WTC11 (cell line): ENCODE measurements at regions not wholly inside any gene's neighbourhood (a gene's known extent, or its start where the extent isn't known, plus 50 kb on each side); places are given as distances from the start of the nearest gene placed in this dataset.

Experiments used
- ATAC-seq: fragments of 200-7000 bp; cut with Tn5 transposase; 2 replicates; pipeline ENCODE4 v1.10.0; 2021; ENCODE audit warnings: mild to moderate bottlenecking, moderate library complexity
- CTCF ChIA-PET: fragments of 300-600 bp; sonication (Branson Sonifier 250); formaldehyde crosslinking; loops from one replicate; lab custom pipeline; 2021; ENCODE audit warnings: antibody characterized with exemption; lab: Charles Lee
- POLR2A ChIA-PET: fragments of 350-600 bp; sonication (Branson Sonifier 250); formaldehyde crosslinking; loops from one replicate; lab custom pipeline; 2021; ENCODE audit warnings: antibody characterized with exemption; lab: Charles Lee
- DNase-seq: peaks from one replicate; pipeline ENCODE4 v3.0.0; 2021; ENCODE audit warnings: low spot score
- H3K27ac Mint-ChIP-seq: 2 replicates; pipeline ENCODE4 v1.8.0; 2021; ENCODE audit warnings: mixed read lengths
- H3K27me3 Mint-ChIP-seq: 2 replicates; pipeline ENCODE4 v1.8.0; 2021; ENCODE audit warnings: low read depth, mild to moderate bottlenecking, moderate library complexity, mixed read lengths
- H3K36me3 Mint-ChIP-seq: 2 replicates; pipeline ENCODE4 v1.8.0; 2021; ENCODE audit warnings: mixed read lengths
- H3K4me1 Mint-ChIP-seq: 2 replicates; pipeline ENCODE4 v1.8.0; 2022; ENCODE audit warnings: mixed read lengths
- H3K4me3 Mint-ChIP-seq: 2 replicates; pipeline ENCODE4 v1.8.0; 2021; ENCODE audit warnings: mild to moderate bottlenecking, moderate library complexity, mixed read lengths
- H3K9me3 Mint-ChIP-seq: 2 replicates; pipeline ENCODE4 v1.8.0; 2021; ENCODE audit warnings: mixed read lengths
- AFF4 ChIP-seq: sonication (generic); formaldehyde crosslinking; IDR thresholded peaks from 2 replicates; pipeline ENCODE4 v1.8.1; 2023; ENCODE audit warnings: mild to moderate bottlenecking, missing genetic modification reagents, borderline replicate concordance
- ATF1 ChIP-seq: sonication (generic); formaldehyde crosslinking; IDR thresholded peaks from 2 replicates; pipeline ENCODE4 v1.8.1; 2023; ENCODE audit warnings: mild to moderate bottlenecking, moderate library complexity, missing genetic modification reagents
- ATF6 ChIP-seq: sonication (generic); formaldehyde crosslinking; IDR thresholded peaks from 2 replicates; pipeline ENCODE4 v1.8.1; 2023; ENCODE audit warnings: mild to moderate bottlenecking, missing genetic modification reagents
- CREM ChIP-seq: sonication (generic); formaldehyde crosslinking; IDR thresholded peaks from 2 replicates; pipeline ENCODE4 v1.8.1; 2022; ENCODE audit warnings: mild to moderate bottlenecking, missing genetic modification reagents, moderate library complexity
- CTCF ChIP-seq: fragments of 200-600 bp; IDR thresholded peaks from 2 replicates; pipeline ENCODE4 v1.8.0; 2022; ENCODE audit warnings: antibody characterized with exemption
- E2F4 ChIP-seq: sonication (generic); formaldehyde crosslinking; IDR thresholded peaks from 2 replicates; pipeline ENCODE4 v1.8.1; 2022; ENCODE audit warnings: low read depth, mild to moderate bottlenecking, moderate library complexity, missing genetic modification reagents, borderline replicate concordance
- ELF4 ChIP-seq: sonication (generic); formaldehyde crosslinking; IDR thresholded peaks from 2 replicates; pipeline ENCODE4 v1.8.1; 2022; ENCODE audit warnings: low read depth, mild to moderate bottlenecking, moderate library complexity, missing genetic modification reagents
- FOXJ3 ChIP-seq: sonication (generic); formaldehyde crosslinking; IDR thresholded peaks from 2 replicates; pipeline ENCODE4 v1.9.0; 2021; ENCODE audit warnings: missing genetic modification reagents, mild to moderate bottlenecking, borderline replicate concordance
- HMGA2 ChIP-seq: fragments of 250-450 bp; sonication (Bioruptor Pico); IDR thresholded peaks from 2 replicates; pipeline ENCODE4 v1.4.0; 2021; ENCODE audit warnings: mild to moderate bottlenecking, moderate library complexity
- HMGXB4 ChIP-seq: sonication (generic); formaldehyde crosslinking; IDR thresholded peaks from 2 replicates; pipeline ENCODE4 v1.8.1; 2023; ENCODE audit warnings: mild to moderate bottlenecking, moderate library complexity, missing genetic modification reagents
- NFATC4 ChIP-seq: fragments of 250-450 bp; sonication (Bioruptor Pico); IDR thresholded peaks from 2 replicates; pipeline ENCODE4 v1.9.0; 2021; ENCODE audit warnings: mild to moderate bottlenecking
- NFE2L1 ChIP-seq: sonication (generic); formaldehyde crosslinking; IDR thresholded peaks from 2 replicates; pipeline ENCODE4 v1.8.1; 2023; ENCODE audit warnings: missing genetic modification reagents
- NR2C2 ChIP-seq: sonication (generic); formaldehyde crosslinking; IDR thresholded peaks from 2 replicates; pipeline ENCODE4 v1.8.0; 2022; ENCODE audit warnings: mild to moderate bottlenecking, missing genetic modification reagents
- PRRX2 ChIP-seq: fragments of 250-450 bp; sonication (Bioruptor Pico); IDR thresholded peaks from 2 replicates; pipeline ENCODE4 v1.8.0; 2021; ENCODE audit warnings: mild to moderate bottlenecking
- RORB ChIP-seq: fragments of 250-450 bp; sonication (Bioruptor Pico); IDR thresholded peaks from 2 replicates; pipeline ENCODE4 v1.9.0; 2021; ENCODE audit warnings: mild to moderate bottlenecking
- SMAD3 ChIP-seq: sonication (generic); formaldehyde crosslinking; IDR thresholded peaks from 2 replicates; pipeline ENCODE4 v1.8.0; 2022; ENCODE audit warnings: missing genetic modification reagents, mild to moderate bottlenecking, borderline replicate concordance
- STAT6 ChIP-seq: sonication (generic); formaldehyde crosslinking; conservative IDR thresholded peaks from 2 replicates; pipeline ENCODE4 v1.8.1; 2023; ENCODE audit warnings: mild to moderate bottlenecking, low read depth, missing genetic modification reagents, moderate library complexity
- TEAD1 ChIP-seq: sonication (generic); formaldehyde crosslinking; IDR thresholded peaks from 2 replicates; pipeline ENCODE4 v1.8.0; 2022; ENCODE audit warnings: mild to moderate bottlenecking, missing genetic modification reagents
- ZBTB43 ChIP-seq: sonication (generic); formaldehyde crosslinking; IDR thresholded peaks from 2 replicates; pipeline ENCODE4 v1.8.1; 2023; ENCODE audit warnings: mild to moderate bottlenecking, missing genetic modification reagents
- ZNF138 ChIP-seq: sonication (generic); formaldehyde crosslinking; conservative IDR thresholded peaks from 2 replicates; pipeline ENCODE4 v1.8.1; 2022; ENCODE audit warnings: mild to moderate bottlenecking, moderate library complexity, missing genetic modification reagents
- ZNF317 ChIP-seq: sonication (generic); formaldehyde crosslinking; IDR thresholded peaks from 2 replicates; pipeline ENCODE4 v1.8.1; 2023; ENCODE audit warnings: low read depth, mild to moderate bottlenecking, moderate library complexity, missing genetic modification reagents, borderline replicate concordance
- ZNF416 ChIP-seq: fragments of 250-450 bp; sonication (Bioruptor Pico); IDR thresholded peaks from 2 replicates; pipeline ENCODE4 v1.9.0; 2021; ENCODE audit warnings: mild to moderate bottlenecking, inconsistent platforms

GRCh38 chr12:97813301-97813700, 350.7 kb downstream of the RMST start:
- CTCF ChIA-PET, result interaction anchor here (1.0 kb wide), 1 partner anchor 10 kb away, joined by 3 read pairs; no protein-coding TSS in a partner anchor
- TF ChIP-seq ELF4 (CRISPR knock-in tag) (no peak), STAT6 (CRISPR knock-in tag) (no peak), CREM (CRISPR knock-in tag) (no peak), ATF1 (CRISPR knock-in tag) (no peak), SMAD3 (CRISPR knock-in tag) (no peak), PRRX2 (no peak), HMGXB4 (CRISPR knock-in tag) (no peak), AFF4 (CRISPR knock-in tag) (no peak), ZNF138 (CRISPR knock-in tag) (no peak), NFE2L1 (CRISPR knock-in tag) (no peak)
- Mint-ChIP-seq H3K27ac (no peak overlapping the region), H3K4me1 (peaks cover 11% of the 10 kb centered on the region), H3K36me3 (no peaks in the 10 kb centered on the region), H3K9me3 (no peaks in the 10 kb centered on the region), H3K27me3 (no peaks in the 10 kb centered on the region), H3K4me3 (no peak overlapping the region)
- DNase-seq, result no peak
- ATAC-seq, result no peak
- POLR2A ChIA-PET, result no interaction called here

GRCh38 chr12:97821806-97822205, 359.2 kb downstream of the RMST start:
- ChIA-PET POLR2A (no interaction called here), CTCF (no interaction called here)
- Mint-ChIP-seq H3K4me1 (peaks cover 4% of the 10 kb centered on the region; the same call in 1 of the 2 replicates), H3K27ac (no peak overlapping the region), H3K4me3 (no peak overlapping the region), H3K27me3 (no peaks in the 10 kb centered on the region), H3K9me3 (no peaks in the 10 kb centered on the region; the same call in 1 of the 2 replicates), H3K36me3 (no peaks in the 10 kb centered on the region)
- DNase-seq, result no peak
- no peak for ATAC-seq
- TF ChIP-seq FOXJ3 (no peak), ZNF138 (CRISPR knock-in tag) (no peak), E2F4 (CRISPR knock-in tag) (no peak), RORB (CRISPR knock-in tag) (no peak), TEAD1 (CRISPR knock-in tag) (no peak), HMGA2 (CRISPR knock-in tag) (no peak), ATF6 (CRISPR knock-in tag) (no peak), ZBTB43 (CRISPR knock-in tag) (no peak), CTCF (no peak), ZNF317 (no peak), ZNF416 (CRISPR knock-in tag) (no peak), NFATC4 (CRISPR knock-in tag) (no peak), NR2C2 (CRISPR knock-in tag) (no peak)
